ENCODE measurements at regions not wholly inside any gene's neighbourhood (a gene's known extent, or its start where the extent isn't known, plus 50 kb on each side); places are given as distances from the start of the nearest gene placed in this dataset.

DNA sequence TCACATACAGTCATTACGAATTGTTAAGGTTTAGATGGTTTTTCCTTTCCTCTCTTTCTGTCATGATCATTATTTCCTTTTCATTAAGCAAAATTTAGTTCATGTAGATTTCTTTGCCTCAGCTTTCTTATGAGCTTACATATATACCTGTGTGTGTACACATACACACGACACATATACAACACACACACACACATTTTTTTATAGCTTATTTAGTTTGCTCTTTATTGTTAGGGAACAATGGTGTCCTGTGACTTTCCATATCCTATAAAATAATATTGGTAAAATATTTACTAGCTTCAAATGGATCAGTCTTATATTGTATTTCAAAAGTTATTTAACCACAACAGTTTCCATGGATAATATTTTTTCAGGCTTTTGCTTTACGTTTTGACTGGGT is 840.7 kb downstream of the PCDH18 start:
- TF ChIP-seq, protein P1, sequence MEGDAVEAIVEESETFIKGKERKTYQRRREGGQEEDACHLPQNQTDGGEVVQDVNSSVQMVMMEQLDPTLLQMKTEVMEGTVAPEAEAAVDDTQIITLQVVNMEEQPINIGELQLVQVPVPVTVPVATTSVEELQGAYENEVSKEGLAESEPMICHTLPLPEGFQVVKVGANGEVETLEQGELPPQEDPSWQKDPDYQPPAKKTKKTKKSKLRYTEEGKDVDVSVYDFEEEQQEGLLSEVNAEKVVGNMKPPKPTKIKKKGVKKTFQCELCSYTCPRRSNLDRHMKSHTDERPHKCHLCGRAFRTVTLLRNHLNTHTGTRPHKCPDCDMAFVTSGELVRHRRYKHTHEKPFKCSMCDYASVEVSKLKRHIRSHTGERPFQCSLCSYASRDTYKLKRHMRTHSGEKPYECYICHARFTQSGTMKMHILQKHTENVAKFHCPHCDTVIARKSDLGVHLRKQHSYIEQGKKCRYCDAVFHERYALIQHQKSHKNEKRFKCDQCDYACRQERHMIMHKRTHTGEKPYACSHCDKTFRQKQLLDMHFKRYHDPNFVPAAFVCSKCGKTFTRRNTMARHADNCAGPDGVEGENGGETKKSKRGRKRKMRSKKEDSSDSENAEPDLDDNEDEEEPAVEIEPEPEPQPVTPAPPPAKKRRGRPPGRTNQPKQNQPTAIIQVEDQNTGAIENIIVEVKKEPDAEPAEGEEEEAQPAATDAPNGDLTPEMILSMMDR (IDR thresholded peaks at IDR 0.05; ENCODE audit: low read length) = no peak
- TF ChIP-seq EZH2 (IDR thresholded peaks at IDR 0.05; ENCODE audit: borderline replicate concordance, low read length) = no peak

Measured in OCI-LY1 (cell line).